ENCODE measurements at regions not wholly inside any gene's neighbourhood (a gene's known extent, or its start where the extent isn't known, plus 50 kb on each side); places are given as distances from the start of the nearest gene placed in this dataset.

DNA sequence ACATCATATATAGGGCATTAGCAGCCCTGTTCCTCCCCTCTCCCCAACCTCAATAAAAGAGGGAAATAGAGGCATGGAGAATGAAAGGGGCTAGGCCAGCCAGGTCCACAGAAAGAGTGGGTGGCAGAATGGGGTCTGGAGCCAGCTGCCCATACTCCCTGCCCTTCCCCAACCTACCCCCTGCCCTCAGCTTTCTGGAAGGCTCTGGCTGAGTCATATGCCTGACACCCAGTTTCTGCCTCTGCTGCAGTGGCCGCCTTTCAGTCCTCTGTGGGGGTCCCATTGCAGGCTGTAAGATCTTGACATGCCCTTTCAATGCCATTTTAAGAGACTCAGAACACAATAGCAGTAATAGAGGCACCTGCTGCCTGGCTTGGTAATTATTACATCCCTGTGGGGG lies 95.7 kb downstream of the LINGO1 start (continued):
- TF ChIP-seq NR2C2 (CRISPR knock-in tag; IDR thresholded peaks at IDR 0.05) (no peak), NR2C2 (tag; IDR thresholded peaks at IDR 0.05) (no peak), FOXJ3 (CRISPR knock-in tag; IDR thresholded peaks at IDR 0.05) (no peak), POLR2AphosphoS5 (IDR thresholded peaks at IDR 0.05; ENCODE audit: control insufficient read depth, insufficient read depth, low read depth, low read length) (no peak), JUNB (CRISPR knock-in tag; conservative IDR thresholded peaks at IDR 0.05) (no peak)
- TF ChIP-seq, protein P1, sequence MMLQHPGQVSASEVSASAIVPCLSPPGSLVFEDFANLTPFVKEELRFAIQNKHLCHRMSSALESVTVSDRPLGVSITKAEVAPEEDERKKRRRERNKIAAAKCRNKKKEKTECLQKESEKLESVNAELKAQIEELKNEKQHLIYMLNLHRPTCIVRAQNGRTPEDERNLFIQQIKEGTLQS (IDR thresholded peaks at IDR 0.05) = no peak
- TF ChIP-seq, protein P1 (CRISPR knock-in tag; conservative IDR thresholded peaks at IDR 0.05) = no peak

DNA sequence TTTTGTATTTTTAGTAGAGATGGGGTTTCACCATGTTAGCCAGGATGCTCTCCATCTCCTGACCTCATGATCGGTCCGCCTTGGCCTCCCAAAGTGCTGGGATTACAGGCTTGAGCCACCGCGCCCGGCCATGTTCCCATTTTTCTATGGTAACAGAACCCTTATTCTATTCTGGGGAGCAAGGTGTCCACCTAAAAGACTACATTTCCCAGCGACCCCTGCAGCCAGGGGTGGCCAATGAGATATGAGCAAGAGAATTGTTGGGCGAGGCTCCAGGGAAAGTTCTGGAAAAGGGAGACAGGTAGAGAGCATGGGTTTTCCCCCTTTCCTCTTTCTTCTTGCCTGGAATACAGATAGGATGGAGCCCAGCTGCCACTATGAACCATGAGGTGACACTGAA lies 96.9 kb downstream of the LINGO1 start:
- CTCF ChIA-PET (ENCODE audit: low intra/inter-chr PET ratio) = no interaction called here
- H3K4me2 ChIP-seq (ENCODE audit: insufficient read depth, low read length) = no peak overlapping the region
- TF ChIP-seq MXI1 (IDR thresholded peaks at IDR 0.05; ENCODE audit: low read depth, low read length) (no peak), HMG20B (CRISPR knock-in tag; IDR thresholded peaks at IDR 0.05) (no peak), SMC3 (conservative IDR thresholded peaks at IDR 0.05; ENCODE audit: insufficient read depth, low read depth, low read length) (no peak), DIDO1 (tag; IDR thresholded peaks at IDR 0.05; ENCODE audit: low read depth) (no peak)
- TF ChIP-seq, protein P2, sequence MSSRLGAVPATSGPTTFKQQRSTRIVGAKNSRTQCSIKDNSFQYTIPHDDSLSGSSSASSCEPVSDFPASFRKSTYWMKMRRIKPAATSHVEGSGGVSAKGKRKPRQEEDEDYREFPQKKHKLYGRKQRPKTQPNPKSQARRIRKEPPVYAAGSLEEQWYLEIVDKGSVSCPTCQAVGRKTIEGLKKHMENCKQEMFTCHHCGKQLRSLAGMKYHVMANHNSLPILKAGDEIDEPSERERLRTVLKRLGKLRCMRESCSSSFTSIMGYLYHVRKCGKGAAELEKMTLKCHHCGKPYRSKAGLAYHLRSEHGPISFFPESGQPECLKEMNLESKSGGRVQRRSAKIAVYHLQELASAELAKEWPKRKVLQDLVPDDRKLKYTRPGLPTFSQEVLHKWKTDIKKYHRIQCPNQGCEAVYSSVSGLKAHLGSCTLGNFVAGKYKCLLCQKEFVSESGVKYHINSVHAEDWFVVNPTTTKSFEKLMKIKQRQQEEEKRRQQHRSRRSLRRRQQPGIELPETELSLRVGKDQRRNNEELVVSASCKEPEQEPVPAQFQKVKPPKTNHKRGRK (tag; IDR thresholded peaks at IDR 0.05) = 0 out of 2 replicates have a peak, but pooled peaks have one; percentile 60

More for the DNA sequence above, 96.9 kb downstream of the LINGO1 start:
- intact Hi-C loops (cut with micrococcal nuclease) (no loop called here), in situ Hi-C loops (cut with MboI) (no loop called here)
- peaks cover 3% of the 10 kb centered on the region in 2 experiments; a peak in 3 of 5 replicates for H3K4me1 ChIP-seq (replicated peaks in 1 of 2; ENCODE audit: control insufficient read depth in 2 of 2, insufficient read depth in 2 of 2, low read length in 2 of 2)
- DNase-seq (ENCODE audit: extremely low read depth in 1 of 4, low spot score in 3 of 4) = peak; percentile 32 to 53 (median 41)
- H3K27me3 ChIP-seq (ENCODE audit: control insufficient read depth in 2 of 2, insufficient read depth in 2 of 2, low read length in 2 of 2) = peaks cover 8 to 31% of the 10 kb centered on the region in 2 experiments; a peak in 4 of 5 replicates
- no peak overlapping the region for H3K9ac ChIP-seq (ENCODE audit: insufficient read depth in 1 of 2, low read depth in 2 of 2, low read length in 2 of 2)
- peak; percentile 71 for ATAC-seq
- no peaks in the 10 kb centered on the region for H3K9me3 ChIP-seq (replicated peaks; ENCODE audit: control insufficient read depth, insufficient read depth, low read depth, low read length)
- no peaks in the 10 kb centered on the region for H3K79me2 ChIP-seq (ENCODE audit: control insufficient read depth, insufficient read depth, low read length)
- H3K27ac ChIP-seq (ENCODE audit: extremely low read depth, low read depth, low read length) = no peak overlapping the region
- peak; percentile 58 for FAIRE-seq
- POLR2A ChIA-PET = no interaction called here
- H3K4me3 ChIP-seq = no peak overlapping the region
- peak overlapping the region; percentile 55; the same call in 1 of the 2 replicates for H2AFZ ChIP-seq (ENCODE audit: low read depth, low read length)
- H3K36me3 ChIP-seq (ENCODE audit: control insufficient read depth, insufficient read depth, low read length) = no peaks in the 10 kb centered on the region
- no peaks in the 10 kb centered on the region for H3K9me1 ChIP-seq (ENCODE audit: control insufficient read depth, insufficient read depth, low read length)
- 7% methylated on average over 7 of the region's 7 CpGs for WGBS (ENCODE audit: insufficient coverage, low coverage, missing lambda C conversion rate)
- 0 out of 2 replicates have a peak, but pooled peaks cover 3% of the 10 kb centered on the region for H4K20me1 ChIP-seq (replicated peaks; ENCODE audit: control insufficient read depth, insufficient read depth, low read length)
- BruUV-seq (replicated peaks) = no TSS peak

All from K562 (cell line).